NCI-H460 (cell line): ENCODE measurements at regions not wholly inside any gene's neighbourhood (a gene's known extent, or its start where the extent isn't known, plus 50 kb on each side); places are given as distances from the start of the nearest gene placed in this dataset.

Experiments
- DNase-seq: peaks from one replicate; pipeline ENCODE4 v3.0.0-alpha.2; 2016; ENCODE audit warnings: low read depth; ENCODE audit errors: extremely low read depth

GRCh38 chr3:132837615-132838014 is 115.4 kb upstream of the NPHP3 start:
- no peak for DNase-seq

DNA sequence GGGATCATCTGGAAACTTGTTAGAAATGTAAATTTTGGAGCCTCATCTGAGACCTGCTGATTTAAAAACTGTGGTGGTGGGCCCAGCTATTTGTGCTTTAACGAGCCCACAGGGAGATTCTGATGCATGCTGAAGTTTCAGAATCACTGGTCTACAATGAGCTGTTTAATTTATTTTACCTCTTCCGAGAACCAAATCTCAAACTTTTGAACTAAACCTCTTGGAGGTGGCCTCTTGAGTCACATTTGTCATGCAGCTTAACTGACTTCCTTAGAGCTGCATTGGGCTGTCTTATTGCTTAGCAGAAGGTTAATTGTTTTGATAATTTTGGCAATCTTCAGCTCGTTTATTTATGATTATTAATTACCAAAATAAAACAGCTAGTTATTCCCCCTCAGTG is 112.1 kb upstream of the NPHP3 start:
- no peak for DNase-seq

- no peak for DNase-seq
These were observed 106.9 kb upstream of the NPHP3 start for GRCh38 chr3:132829101-132829500.

DNA sequence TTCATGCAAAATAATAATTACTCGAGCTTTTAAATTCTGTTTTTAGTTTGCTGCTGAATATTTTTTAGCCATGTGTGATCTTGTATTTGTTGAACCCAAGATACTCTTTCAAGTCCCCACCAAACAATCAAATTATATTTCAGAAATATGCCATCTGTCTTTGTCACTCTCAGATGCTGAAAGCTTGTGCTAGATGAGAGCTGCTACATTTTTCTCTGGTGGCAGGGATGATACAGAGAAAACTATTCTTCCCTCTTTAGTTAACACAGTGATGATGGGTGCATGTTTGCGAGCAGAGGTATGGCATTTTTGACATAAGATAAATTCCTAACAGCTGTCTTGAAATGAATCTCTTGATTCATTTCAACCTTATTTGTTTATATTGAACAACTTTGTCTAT is 100.6 kb upstream of the NPHP3 start:
- DNase-seq = no peak

- no peak for DNase-seq
These were observed 100.1 kb upstream of the NPHP3 start for GRCh38 chr3:132822266-132822665.

DNA sequence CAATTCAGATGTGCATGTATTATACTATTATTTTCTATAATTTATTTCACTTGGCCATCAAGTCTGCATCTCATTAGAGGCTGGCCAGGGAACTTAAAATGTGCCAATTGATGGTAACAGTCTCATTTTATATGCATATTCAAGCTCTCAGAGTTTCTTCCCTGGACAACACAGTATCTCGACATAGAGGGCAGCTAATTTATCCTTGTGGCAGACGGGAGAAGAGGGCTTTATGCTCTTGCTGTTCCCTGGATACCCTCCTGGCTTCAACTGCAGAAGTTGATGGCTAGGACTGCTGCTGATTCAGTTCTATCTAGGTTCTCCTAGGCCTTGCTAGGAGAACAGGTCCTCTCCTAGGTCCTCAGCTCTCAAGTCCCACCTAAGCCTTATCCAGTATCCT is 99.1 kb upstream of the NPHP3 start:
- no peak for DNase-seq

- no peak for DNase-seq
These were observed 96.0 kb upstream of the NPHP3 start for GRCh38 chr3:132818251-132818650.

GRCh38 chr3:132817646-132818177 is 95.5 kb upstream of the NPHP3 start:
- no peak for DNase-seq

- DNase-seq = no peak
These were observed 82.9 kb upstream of the NPHP3 start for GRCh38 chr3:132805071-132805470.

DNA sequence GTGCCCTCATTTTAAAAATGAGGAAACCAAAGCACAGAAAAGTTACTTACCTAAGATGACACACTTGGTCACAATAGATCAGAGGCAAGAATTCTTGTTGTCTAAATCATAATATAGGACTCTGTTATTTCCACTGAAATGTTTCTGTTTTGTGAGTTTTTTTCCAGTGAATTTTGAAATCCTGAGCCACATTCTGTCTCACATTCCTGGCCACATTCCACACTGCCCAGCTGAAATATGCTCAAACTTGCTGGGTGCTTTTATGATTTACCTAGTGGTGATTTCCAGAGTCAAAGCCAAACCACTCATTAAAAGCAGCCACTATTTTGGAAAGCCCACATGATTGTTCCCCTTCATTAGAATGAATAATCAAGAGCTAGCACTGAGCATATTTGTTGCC is 82.3 kb upstream of the NPHP3 start:
- DNase-seq = no peak

GRCh38 chr3:132803889-132804288 is 81.7 kb upstream of the NPHP3 start:
- DNase-seq = no peak

DNA sequence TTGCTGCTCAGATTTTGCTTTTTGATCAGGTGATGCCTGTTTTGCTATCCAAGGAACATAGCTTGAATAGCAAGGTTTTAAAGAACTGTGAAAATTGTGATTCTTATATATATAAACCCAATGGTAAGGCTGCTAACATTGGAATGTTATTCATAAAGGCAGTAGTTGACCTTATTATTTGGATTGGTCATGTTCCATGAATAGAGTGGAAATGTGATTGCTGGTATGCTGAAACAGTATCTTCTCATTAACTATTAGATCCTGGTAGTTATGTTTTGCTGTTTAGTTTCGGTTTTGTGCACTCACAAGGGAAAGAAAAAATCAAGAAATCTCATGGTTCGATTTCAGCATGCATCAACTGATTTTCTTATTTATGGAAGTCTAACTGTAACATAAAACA is 78.7 kb upstream of the NPHP3 start:
- DNase-seq = no peak

GRCh38 chr3:132790806-132791205 is 68.6 kb upstream of the NPHP3 start:
- no peak for DNase-seq

GRCh38 chr3:132789959-132790358 is 67.8 kb upstream of the NPHP3 start:
- no peak for DNase-seq

- DNase-seq = peak; percentile 50
These were observed 66.1 kb upstream of the NPHP3 start for GRCh38 chr3:132788301-132788671.

- DNase-seq = no peak
These were observed 65.5 kb upstream of the NPHP3 start for GRCh38 chr3:132787616-132788300.

DNA sequence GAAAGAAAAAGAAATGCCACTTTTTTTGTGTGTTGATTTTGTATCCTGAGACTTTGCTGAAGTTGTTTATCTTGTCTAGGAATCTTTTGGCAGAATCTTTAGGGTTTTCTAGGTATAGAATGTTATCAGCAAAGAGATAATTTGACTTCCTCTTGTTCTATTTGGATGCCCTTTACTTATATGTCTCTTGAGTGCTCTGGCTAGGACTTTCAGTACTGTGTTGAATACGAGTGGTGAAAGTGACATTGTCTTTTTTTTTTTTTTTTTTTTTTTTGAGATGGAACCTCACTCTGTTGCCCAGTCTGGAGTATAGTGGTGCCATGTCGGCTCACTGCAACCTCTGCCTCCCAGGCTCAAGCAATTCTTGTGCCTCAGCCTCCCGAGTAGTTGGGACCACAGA is 64.7 kb upstream of the NPHP3 start:
- no peak for DNase-seq

- DNase-seq = no peak
These were observed 63.1 kb upstream of the NPHP3 start for GRCh38 chr3:132785292-132785691.

- DNase-seq = no peak
These were observed 62.4 kb upstream of the NPHP3 start for GRCh38 chr3:132784502-132785025.

DNA sequence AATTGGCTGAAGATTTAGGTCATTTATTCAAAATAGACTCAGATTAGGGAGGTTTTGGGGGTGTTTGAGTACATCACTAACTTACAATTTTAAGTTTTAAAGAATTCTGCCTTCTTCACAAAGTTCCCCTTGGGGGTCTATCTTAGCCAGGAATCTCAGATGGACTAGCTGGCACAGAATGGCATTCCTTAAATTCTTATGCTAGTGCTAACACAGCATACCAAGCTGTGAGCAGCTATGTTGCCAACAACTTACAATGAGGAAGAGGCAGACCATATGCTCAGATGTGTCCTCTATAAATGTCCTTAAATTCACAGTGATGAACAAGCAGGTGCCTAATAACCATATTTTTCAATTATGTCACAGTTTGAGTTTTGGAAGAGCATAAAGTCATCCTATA is 60.9 kb upstream of the NPHP3 start:
- no peak for DNase-seq

- no peak for DNase-seq
These were observed 59.7 kb upstream of the NPHP3 start for GRCh38 chr3:132781922-132782321.

DNA sequence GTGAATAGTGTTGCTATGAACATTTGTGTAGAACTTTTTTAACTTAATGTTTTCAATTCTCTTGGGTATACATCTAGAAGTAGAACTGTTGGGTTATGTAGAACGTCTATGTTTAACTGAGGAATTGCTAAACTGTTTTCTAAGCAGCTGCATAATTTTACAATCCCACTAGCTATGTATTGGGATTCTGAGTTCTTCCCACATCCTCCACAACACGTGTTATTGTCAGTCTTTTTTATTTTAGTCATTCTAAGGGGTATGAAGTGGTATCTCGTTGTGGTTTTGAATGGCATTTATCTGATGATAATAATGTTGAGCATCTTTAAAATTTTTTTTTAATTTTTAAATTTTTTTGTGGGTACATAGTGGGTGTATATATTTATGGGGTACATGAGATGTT is 55.0 kb upstream of the NPHP3 start:
- DNase-seq = no peak
